GM21528 (cell line): ENCODE measurements at regions not wholly inside any gene's neighbourhood (a gene's known extent, or its start where the extent isn't known, plus 50 kb on each side); places are given as distances from the start of the nearest gene placed in this dataset.

Experiments used
- ATAC-seq: cut with Tn5 transposase; IDR thresholded peaks from one replicate; pipeline ENCODE4 v1.9.1; 2021; ENCODE audit warnings: mild to moderate bottlenecking, moderate library complexity; ENCODE audit not compliant: unreplicated experiment, low FRiP score

GRCh38 chr9:90098408-90098807 is 493.6 kb downstream of the GADD45G start:
- ATAC-seq = no peak

- ATAC-seq = no peak
These were observed 494.6 kb downstream of the GADD45G start for GRCh38 chr9:90099262-90099963.

GRCh38 chr9:90100014-90100413 is 495.2 kb downstream of the GADD45G start:
- no peak for ATAC-seq

DNA sequence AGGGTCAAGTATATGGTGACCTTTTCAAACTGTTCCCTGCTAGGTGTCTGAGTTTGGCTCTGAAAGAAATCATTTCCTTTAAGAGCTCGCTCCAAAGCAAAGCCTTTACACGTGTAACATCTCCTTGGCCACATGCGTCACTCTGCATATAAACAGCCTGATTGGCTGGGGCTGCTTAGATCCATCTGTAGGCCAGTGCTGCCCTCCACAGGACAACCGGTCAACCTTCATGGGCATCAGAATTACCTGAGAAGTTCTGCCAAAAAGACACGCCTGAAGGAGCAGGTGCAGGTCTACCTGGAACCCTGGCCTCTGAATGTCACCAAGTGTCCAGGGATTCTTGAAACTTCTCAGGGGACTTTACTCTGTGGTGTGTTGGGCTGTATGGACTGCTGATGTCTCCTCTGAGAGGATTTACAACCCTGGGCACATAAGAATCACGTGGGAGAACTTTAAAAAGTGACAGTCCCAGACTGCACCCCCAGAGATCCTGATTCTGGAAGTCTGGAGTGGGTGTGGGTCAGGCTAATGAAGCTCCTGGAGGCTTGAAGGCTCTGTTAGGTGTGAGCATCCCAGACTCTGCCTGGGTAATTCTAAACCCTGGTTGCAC is 497.6 kb downstream of the GADD45G start:
- no peak for ATAC-seq

DNA sequence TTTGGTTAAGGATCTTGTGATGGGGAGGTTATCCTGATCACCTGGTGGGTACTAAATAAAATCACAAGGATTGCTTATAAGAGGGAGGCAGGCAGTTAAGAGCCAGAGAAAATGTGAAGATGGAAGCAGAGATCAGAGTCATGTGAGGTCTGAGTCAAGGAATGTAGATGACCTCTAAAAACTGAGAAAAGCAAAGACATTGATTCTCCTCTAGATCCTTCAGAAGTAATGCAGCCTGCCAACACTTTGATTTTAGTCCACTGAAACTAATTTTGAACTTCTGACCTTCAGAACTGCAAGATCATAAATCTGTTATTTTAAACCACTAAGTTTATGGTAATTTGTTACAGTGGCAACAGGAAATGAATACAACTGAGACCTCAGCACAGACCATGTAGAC is 499.0 kb downstream of the GADD45G start:
- no peak for ATAC-seq

DNA sequence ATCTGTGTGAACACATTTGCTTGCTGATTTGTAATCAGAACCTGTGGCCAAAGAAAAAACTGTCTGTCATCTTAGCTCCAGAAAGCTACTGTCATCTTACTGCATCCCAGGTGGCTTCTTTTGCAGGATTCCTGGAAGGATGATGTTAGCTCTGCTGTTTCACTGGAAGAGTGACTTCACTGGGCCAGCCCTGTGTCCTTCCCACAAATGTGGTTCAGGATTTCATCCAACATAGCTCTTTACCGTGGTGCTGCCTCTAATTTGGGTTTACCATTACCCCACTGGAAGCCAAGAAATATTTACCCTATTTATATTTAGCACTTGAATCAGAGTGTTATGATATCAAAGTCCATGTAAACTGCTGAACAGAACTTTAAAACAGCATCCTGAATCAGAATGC is 501.0 kb downstream of the GADD45G start:
- ATAC-seq = no peak

- no peak for ATAC-seq
These were observed 502.4 kb downstream of the GADD45G start for GRCh38 chr9:90107040-90107725.

DNA sequence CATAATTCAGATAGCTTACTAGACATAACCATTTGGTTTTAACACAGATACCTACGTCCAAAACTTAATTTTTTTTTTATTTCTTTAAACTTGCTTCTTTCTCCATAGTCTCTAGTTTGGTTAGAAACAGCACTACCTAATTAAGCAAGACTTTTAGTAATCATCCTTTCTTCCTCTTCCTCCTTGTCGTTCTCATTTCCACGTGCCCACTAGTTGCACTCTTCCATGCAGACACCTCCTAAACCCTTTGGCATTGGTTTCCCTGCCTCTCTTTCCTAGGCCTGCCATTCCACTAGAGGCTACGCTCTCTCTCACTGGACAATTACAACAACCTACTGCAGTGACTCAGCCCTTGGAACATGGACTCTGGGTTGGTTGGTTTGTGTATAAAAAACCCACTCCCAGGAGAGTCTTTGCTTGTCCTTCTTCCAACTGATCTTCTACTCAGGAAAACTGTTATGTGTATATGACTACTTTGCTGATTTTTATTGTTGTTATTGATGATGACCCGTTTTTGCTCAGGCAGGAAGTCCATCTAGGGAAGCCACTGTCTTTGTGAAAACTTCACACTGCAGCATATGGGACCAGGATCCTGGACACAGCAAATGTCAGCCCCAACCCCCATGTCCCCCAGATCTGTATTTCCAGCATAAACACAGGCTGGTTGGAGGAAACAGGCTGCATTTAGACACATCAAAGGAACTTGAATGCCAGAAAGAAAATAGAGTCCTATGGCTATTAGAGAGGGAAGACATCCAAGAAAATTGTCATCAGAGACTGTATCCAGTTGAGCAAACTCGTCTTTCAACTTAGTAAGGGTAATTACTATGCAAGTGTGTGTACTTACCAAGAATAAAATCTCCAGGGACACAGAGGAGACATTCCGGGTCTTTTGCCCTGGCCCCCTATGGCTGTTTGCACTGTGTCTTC is 503.2 kb downstream of the GADD45G start:
- ATAC-seq = no peak

- ATAC-seq = no peak
These were observed 508.0 kb downstream of the GADD45G start for GRCh38 chr9:90112788-90113187.

DNA sequence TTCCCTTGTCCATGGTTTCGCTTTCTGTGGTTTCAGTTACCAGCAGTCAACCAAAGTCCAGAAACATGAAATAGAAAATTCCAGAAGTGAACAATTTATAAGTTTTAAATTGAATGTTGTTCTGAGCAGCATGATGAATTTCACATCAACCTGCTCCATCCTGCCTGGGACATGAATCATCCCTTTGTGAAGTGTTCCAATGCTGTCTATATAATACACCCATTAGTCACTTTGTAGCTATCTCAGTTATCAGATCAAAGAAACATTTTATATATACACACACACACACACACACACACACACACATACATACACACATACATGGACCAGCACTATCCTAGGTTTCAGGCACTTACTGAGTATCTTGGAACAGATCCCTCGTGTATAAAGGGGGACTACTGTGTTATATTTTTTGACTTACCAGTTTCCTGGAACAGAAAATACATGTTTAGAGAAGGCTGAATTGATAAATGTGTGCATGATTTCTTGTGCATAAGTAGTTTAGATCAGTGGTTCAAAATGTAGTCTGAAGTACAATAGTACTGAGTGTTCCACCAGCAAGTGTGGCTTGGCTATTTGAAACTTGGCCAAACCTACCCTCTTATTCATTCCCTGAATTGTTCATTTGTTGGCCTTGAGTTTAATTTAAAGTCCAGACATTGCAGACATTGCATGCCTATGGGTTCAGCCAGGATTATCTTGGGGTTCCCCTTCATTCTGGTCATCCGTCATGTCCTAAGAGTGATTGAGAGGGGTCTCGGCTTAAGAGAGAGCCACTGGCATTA is 510.0 kb downstream of the GADD45G start:
- no peak for ATAC-seq

DNA sequence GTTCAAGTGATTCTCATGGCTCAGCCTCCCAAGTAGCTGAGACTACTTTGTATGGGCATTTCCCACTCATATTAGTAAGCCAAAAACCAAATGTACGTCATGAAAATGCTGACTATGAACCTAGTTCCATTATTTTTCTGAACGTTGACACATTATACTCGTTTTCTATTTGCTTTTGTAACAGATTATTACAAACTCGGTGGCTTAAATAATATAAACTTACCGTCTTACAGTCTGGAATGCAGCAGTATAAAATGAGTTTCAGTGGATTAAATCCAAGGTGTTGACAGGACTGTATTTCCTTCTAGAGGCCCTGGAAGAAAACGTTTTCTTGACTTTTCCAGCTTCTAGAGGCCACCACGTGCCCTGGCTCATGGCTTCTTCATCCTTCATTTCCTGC is 517.0 kb downstream of the GADD45G start:
- ATAC-seq = no peak

DNA sequence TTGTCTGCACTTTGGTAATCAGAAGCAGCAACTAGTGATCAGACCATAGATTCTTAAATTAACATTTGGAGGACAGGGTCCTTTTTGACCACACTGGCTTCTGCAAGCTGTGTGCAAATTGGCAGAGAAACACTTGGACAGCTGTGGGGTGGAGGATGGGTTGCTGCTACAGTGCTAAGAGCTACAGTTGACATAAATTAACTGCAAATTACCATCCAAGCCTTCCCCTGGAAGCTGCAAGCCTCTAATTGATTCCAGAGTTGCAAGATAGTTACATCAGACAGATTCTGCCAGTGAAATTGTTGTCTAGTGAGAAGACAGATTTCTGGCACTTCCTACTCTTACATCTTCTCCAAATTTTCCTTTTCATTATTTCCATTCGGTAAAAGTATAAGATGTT is 517.7 kb downstream of the DIRAS2 start:
- ATAC-seq = no peak

- ATAC-seq = no peak
These were observed 514.7 kb downstream of the DIRAS2 start for GRCh38 chr9:90127923-90128322.

- no peak for ATAC-seq
These were observed 513.9 kb downstream of the DIRAS2 start for GRCh38 chr9:90128587-90129190.

- ATAC-seq = no peak
These were observed 513.2 kb downstream of the DIRAS2 start for GRCh38 chr9:90129446-90129845.

DNA sequence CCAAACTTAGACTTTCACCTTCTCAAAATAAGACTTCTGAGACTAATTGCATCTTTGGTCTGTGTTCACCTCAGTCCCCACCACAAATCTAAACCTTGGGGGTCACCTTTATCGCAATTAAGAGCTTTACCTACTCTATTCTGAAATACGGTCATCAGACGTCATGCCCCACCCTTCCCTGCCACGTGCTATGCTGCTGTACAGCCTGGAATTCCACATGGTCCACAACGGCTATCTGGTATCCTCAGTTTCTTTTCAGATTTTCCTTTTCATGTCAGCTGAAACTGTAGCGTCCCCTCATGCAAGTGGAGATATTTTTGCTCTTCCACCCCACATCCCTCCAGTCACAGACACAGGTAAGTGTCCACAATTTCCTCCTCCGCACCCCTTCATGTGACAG is 511.1 kb downstream of the DIRAS2 start:
- ATAC-seq = no peak

DNA sequence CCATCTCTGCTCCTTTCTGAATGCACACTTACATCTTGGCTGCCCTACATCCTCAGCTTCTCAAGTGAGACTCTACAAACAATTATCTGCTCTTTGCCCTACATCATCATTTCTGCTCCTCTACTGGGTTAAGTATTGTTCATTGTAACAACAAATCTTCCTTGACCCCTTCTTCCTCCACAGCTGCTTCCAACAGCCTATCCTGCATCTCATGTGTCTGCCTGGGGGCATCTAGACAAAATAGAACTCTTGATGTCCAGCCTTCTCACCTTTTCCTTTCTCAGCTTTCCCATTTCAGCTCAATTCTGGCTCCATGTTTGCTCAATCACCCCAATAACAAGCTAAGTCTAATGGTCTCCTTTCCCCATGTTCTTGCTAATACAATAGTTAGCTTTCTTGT is 509.8 kb downstream of the DIRAS2 start:
- no peak for ATAC-seq

- ATAC-seq = no peak
These were observed 504.8 kb downstream of the DIRAS2 start for GRCh38 chr9:90137801-90138200.

GRCh38 chr9:90140131-90140818 is 502.3 kb downstream of the DIRAS2 start:
- no peak for ATAC-seq
